K562 (cell line): ENCODE measurements at regions not wholly inside any gene's neighbourhood (a gene's known extent, or its start where the extent isn't known, plus 50 kb on each side); places are given as distances from the start of the nearest gene placed in this dataset.

Experiments
- CTCF ChIP-seq, 3 experiments: IDR thresholded peaks in 2 of 3; conservative IDR thresholded peaks in 1 of 3; 2 replicates each; pipeline ENCODE4 v1.5.1; 2011 to 2012; ENCODE audit warnings: low read length in 3 of 3, mild to moderate bottlenecking in 3 of 3, control low read depth in 2 of 3, improper control_type of control experiment in 1 of 3, inconsistent platforms in 1 of 3, low read depth in 1 of 3, mixed read lengths in 1 of 3, moderate library complexity in 1 of 3; ENCODE audit not compliant: insufficient read depth in 2 of 3
- U2AF2 ChIP-seq: fragments of 200-400 bp; formaldehyde crosslinking; optimal IDR thresholded peaks from 2 replicates; pipeline ENCODE3; 2017; ENCODE audit warnings: low read depth, mild to moderate bottlenecking, low read length
- ZNF197 ChIP-seq: fragments of 200-800 bp; sonication (Bioruptor generic); IDR thresholded peaks from 2 replicates; pipeline ENCODE4 v1.6.1; 2016; ENCODE audit warnings: low read depth, missing genetic modification characterization, missing compliant biosample characterization

- TF ChIP-seq ZNF197 (CRISPR knock-in tag) (no peak), CTCF (IDR thresholded peaks at IDR 0.05 in 2 of 3, conservative IDR thresholded peaks at IDR 0.05 in 1 of 3; ENCODE audit: insufficient read depth in 2 of 3, low read depth in 1 of 3, low read length in 3 of 3) (no peak), U2AF2 (no peak)
Measured at GRCh38 chr15:29383367-29383766, 113.7 kb upstream of the NSMCE3 start.
